Loucy (cell line): ENCODE measurements at regions not wholly inside any gene's neighbourhood (a gene's known extent, or its start where the extent isn't known, plus 50 kb on each side); places are given as distances from the start of the nearest gene placed in this dataset.

Experiments used
- EZH2phosphoT487 ChIP-seq: fragments of 200-600 bp; IDR thresholded peaks from 2 replicates; pipeline ENCODE4 v1.6.1; 2018; ENCODE audit warnings: antibody characterized with exemption, mild to moderate bottlenecking, moderate library complexity, borderline replicate concordance
- TF ChIP-seq, protein P1 (sequence below): fragments of 200-600 bp; sonication (generic); conservative IDR thresholded peaks from 2 replicates; pipeline ENCODE4 v1.5.1; 2014; ENCODE audit warnings: mild to moderate bottlenecking, antibody characterized with exemption, low read length

- TF ChIP-seq, protein P1, sequence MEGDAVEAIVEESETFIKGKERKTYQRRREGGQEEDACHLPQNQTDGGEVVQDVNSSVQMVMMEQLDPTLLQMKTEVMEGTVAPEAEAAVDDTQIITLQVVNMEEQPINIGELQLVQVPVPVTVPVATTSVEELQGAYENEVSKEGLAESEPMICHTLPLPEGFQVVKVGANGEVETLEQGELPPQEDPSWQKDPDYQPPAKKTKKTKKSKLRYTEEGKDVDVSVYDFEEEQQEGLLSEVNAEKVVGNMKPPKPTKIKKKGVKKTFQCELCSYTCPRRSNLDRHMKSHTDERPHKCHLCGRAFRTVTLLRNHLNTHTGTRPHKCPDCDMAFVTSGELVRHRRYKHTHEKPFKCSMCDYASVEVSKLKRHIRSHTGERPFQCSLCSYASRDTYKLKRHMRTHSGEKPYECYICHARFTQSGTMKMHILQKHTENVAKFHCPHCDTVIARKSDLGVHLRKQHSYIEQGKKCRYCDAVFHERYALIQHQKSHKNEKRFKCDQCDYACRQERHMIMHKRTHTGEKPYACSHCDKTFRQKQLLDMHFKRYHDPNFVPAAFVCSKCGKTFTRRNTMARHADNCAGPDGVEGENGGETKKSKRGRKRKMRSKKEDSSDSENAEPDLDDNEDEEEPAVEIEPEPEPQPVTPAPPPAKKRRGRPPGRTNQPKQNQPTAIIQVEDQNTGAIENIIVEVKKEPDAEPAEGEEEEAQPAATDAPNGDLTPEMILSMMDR: no peak
- TF ChIP-seq EZH2phosphoT487: no peak
Observed at GRCh38 chr6:144820270-144820669, 535.1 kb downstream of the UTRN start.
